Upper lobe of left lung (tissue), 6 donors: ENCODE measurements at regions not wholly inside any gene's neighbourhood (a gene's known extent, or its start where the extent isn't known, plus 50 kb on each side); places are given as distances from the start of the nearest gene placed in this dataset.

Experiments used
- ATAC-seq, 2 donors: fragments of 200-7000 bp; cut with Tn5 transposase; one replicate each; pipeline ENCODE4 v1.9.1; 2022; ENCODE audit warnings: mild to moderate bottlenecking in 2 of 2, moderate library complexity in 2 of 2; ENCODE audit not compliant: low FRiP score in 2 of 2
- DNase-seq, 2 donors: peaks; one replicate each; pipeline ENCODE4 v3.0.0-alpha.2; 2019 to 2020
- H3K27ac ChIP-seq, 4 donors: fragments of 200-600 bp; sonication (generic); one replicate each; pipeline ENCODE4 v1.5.1; 2016 to 2019
- H3K27me3 ChIP-seq, 4 donors: fragments of 200-600 bp; sonication (generic); one replicate each; pipeline ENCODE4 v1.5.1; 2017 to 2019
- H3K36me3 ChIP-seq, 4 donors: fragments of 200-600 bp; sonication (generic); one replicate each; pipeline ENCODE4 v1.5.1; 2016 to 2019
- H3K4me1 ChIP-seq, 4 donors: fragments of 200-600 bp; sonication (generic); one replicate each; pipeline ENCODE4 v1.5.1; 2018 to 2019
- H3K4me3 ChIP-seq, 4 donors: fragments of 200-600 bp; sonication (generic); one replicate each; pipeline ENCODE4 v1.5.1; 2017 to 2019; ENCODE audit warnings: mild to moderate bottlenecking in 2 of 4, moderate library complexity in 1 of 4
- H3K9me3 ChIP-seq, 4 donors: fragments of 200-600 bp; sonication (generic); one replicate each; pipeline ENCODE4 v1.5.1; 2018 to 2019
- CTCF ChIP-seq, 6 experiments: fragments of 450-650 bp in 4 of 6; fragments of 200-600 bp in 2 of 6; sonication (generic) in 2 of 6; IDR thresholded peaks; one replicate each; pipeline ENCODE4 v1.5.1; 2016 to 2019; ENCODE audit warnings: antibody characterized with exemption in 6 of 6
- EP300 ChIP-seq, 4 donors: sonication (generic); formaldehyde crosslinking; IDR thresholded peaks; one replicate each; pipeline ENCODE4 v1.5.1; 2017; ENCODE audit warnings: antibody characterized with exemption in 4 of 4, control low read depth in 2 of 4
- POLR2A ChIP-seq, 4 donors: fragments of 450-650 bp; IDR thresholded peaks; one replicate each; pipeline ENCODE4 v1.5.1; 2016 to 2017; ENCODE audit warnings: antibody characterized with exemption in 4 of 4, mild to moderate bottlenecking in 2 of 4
- POLR2AphosphoS5 ChIP-seq, 2 donors: sonication (generic); formaldehyde crosslinking; IDR thresholded peaks; one replicate each; pipeline ENCODE4 v1.5.1; 2017; ENCODE audit warnings: antibody characterized with exemption in 2 of 2
- WGBS, 2 donors: methylation state at CpG; one replicate each; pipeline ENCODE4 v1.1.5; 2017 to 2018; 5-methylcytosine and 5-hydroxymethylcytosine counted together
- donor health status: DM: no; HTN: no; CAD: no; lungs with moderate emphysema.
- donor health status: DM: no; HTN: yes; CAD: no; lungs with severe emphysema.

GRCh38 chr6:148182378-148182777 is 160.3 kb upstream of the SASH1 start:
- no peak for ATAC-seq
- DNase-seq = no peak
- no peak for TF ChIP-seq POLR2AphosphoS5 (IDR thresholded peaks at IDR 0.05)
- no peak for TF ChIP-seq POLR2A (IDR thresholded peaks at IDR 0.05)
- TF ChIP-seq EP300 (IDR thresholded peaks at IDR 0.05) = no peak
- no peak for TF ChIP-seq CTCF (IDR thresholded peaks at IDR 0.05)
- H3K27me3 ChIP-seq = no peaks in the 10 kb centered on the region
- H3K9me3 ChIP-seq = no peaks in the 10 kb centered on the region
- no peaks in the 10 kb centered on the region for H3K4me1 ChIP-seq
- no peak overlapping the region for H3K4me3 ChIP-seq
- no peaks in the 10 kb centered on the region for H3K36me3 ChIP-seq
- 83 to 87% methylated on average over 4 of the region's 4 CpGs for WGBS, 2 donors
- no peak overlapping the region for H3K27ac ChIP-seq

- WGBS, 2 donors = 84 to 87% methylated on average over 2 of the region's 2 CpGs
- Histone ChIP-seq H3K27me3 (no peaks in the 10 kb centered on the region), H3K9me3 (no peaks in the 10 kb centered on the region), H3K27ac (no peak overlapping the region), H3K36me3 (no peaks in the 10 kb centered on the region), H3K4me3 (no peak overlapping the region), H3K4me1 (no peaks in the 10 kb centered on the region)
- TF ChIP-seq POLR2A (IDR thresholded peaks at IDR 0.05) (no peak), EP300 (IDR thresholded peaks at IDR 0.05) (no peak), CTCF (IDR thresholded peaks at IDR 0.05) (no peak), POLR2AphosphoS5 (IDR thresholded peaks at IDR 0.05) (no peak)
- no peak for DNase-seq
- ATAC-seq = no peak
Measured at GRCh38 chr6:148183776-148184175, 158.9 kb upstream of the SASH1 start.

GRCh38 chr6:148186916-148187315 is 155.7 kb upstream of the SASH1 start:
- WGBS, 2 donors = 75 to 79% methylated on average over 5 of the region's 5 CpGs
- Histone ChIP-seq H3K4me1 (no peaks in the 10 kb centered on the region), H3K4me3 (no peak overlapping the region), H3K27ac (no peak overlapping the region), H3K9me3 (no peaks in the 10 kb centered on the region), H3K27me3 (no peaks in the 10 kb centered on the region), H3K36me3 (no peaks in the 10 kb centered on the region)
- DNase-seq = no peak
- no peak for ATAC-seq
- TF ChIP-seq EP300 (IDR thresholded peaks at IDR 0.05) (no peak), CTCF (IDR thresholded peaks at IDR 0.05) (no peak), POLR2AphosphoS5 (IDR thresholded peaks at IDR 0.05) (no peak), POLR2A (IDR thresholded peaks at IDR 0.05) (no peak)

- DNase-seq (peak in 1 of 2 donors; percentile 29), ATAC-seq (peak; percentile 85 to 87)
- H3K27me3 ChIP-seq = no peaks in the 10 kb centered on the region
- TF ChIP-seq POLR2A (IDR thresholded peaks at IDR 0.05) = no peak
- H3K27ac ChIP-seq = peak overlapping the region in 3 of 4 donors; percentile 55 to 71 (median 59)
- 72 to 77% methylated on average over 4 of the region's 4 CpGs for WGBS, 2 donors
- H3K4me3 ChIP-seq = no peak overlapping the region
- no peaks in the 10 kb centered on the region for H3K9me3 ChIP-seq
- no peaks in the 10 kb centered on the region for H3K36me3 ChIP-seq
- peaks cover 0 to 9% (median 0%) of the 10 kb centered on the region in 4 donors for H3K4me1 ChIP-seq
Measured at GRCh38 chr6:148192310-148192709, 150.3 kb upstream of the SASH1 start.

GRCh38 chr6:148193063-148193680 is 149.5 kb upstream of the SASH1 start:
- Histone ChIP-seq H3K4me1 (peaks cover 0 to 9% (median 0%) of the 10 kb centered on the region in 4 donors), H3K27me3 (no peaks in the 10 kb centered on the region), H3K27ac (peak overlapping the region in 3 of 4 donors; percentile 55 to 71 (median 59)), H3K36me3 (no peaks in the 10 kb centered on the region), H3K9me3 (no peaks in the 10 kb centered on the region), H3K4me3 (no peak overlapping the region)
- ATAC-seq (peak; percentile 15 to 69), DNase-seq (peak in 1 of 2 donors; percentile 30)
- TF ChIP-seq EP300 (IDR thresholded peaks at IDR 0.05) = peak in 1 of 4 donors; percentile 1
- TF ChIP-seq POLR2A (IDR thresholded peaks at IDR 0.05) = no peak
- WGBS, 2 donors = 49 to 60% methylated on average over 5 of the region's 5 CpGs

- no peak for TF ChIP-seq EP300 (IDR thresholded peaks at IDR 0.05)
- no peak for TF ChIP-seq CTCF (IDR thresholded peaks at IDR 0.05)
- no peak for TF ChIP-seq POLR2AphosphoS5 (IDR thresholded peaks at IDR 0.05)
- no peak for TF ChIP-seq POLR2A (IDR thresholded peaks at IDR 0.05)
- no peak for DNase-seq
- no peaks in the 10 kb centered on the region for H3K9me3 ChIP-seq
- 90 to 92% methylated on average over 5 of the region's 5 CpGs for WGBS, 2 donors
- ATAC-seq = no peak
- H3K4me1 ChIP-seq = peaks cover 0 to 9% (median 0%) of the 10 kb centered on the region in 4 donors
- H3K36me3 ChIP-seq = no peaks in the 10 kb centered on the region
- no peaks in the 10 kb centered on the region for H3K27me3 ChIP-seq
- no peak overlapping the region for H3K4me3 ChIP-seq
- H3K27ac ChIP-seq = no peak overlapping the region
Measured at GRCh38 chr6:148195511-148195910, 147.1 kb upstream of the SASH1 start.
